ENCODE measurements at regions not wholly inside any gene's neighbourhood (a gene's known extent, or its start where the extent isn't known, plus 50 kb on each side); places are given as distances from the start of the nearest gene placed in this dataset.

DNA sequence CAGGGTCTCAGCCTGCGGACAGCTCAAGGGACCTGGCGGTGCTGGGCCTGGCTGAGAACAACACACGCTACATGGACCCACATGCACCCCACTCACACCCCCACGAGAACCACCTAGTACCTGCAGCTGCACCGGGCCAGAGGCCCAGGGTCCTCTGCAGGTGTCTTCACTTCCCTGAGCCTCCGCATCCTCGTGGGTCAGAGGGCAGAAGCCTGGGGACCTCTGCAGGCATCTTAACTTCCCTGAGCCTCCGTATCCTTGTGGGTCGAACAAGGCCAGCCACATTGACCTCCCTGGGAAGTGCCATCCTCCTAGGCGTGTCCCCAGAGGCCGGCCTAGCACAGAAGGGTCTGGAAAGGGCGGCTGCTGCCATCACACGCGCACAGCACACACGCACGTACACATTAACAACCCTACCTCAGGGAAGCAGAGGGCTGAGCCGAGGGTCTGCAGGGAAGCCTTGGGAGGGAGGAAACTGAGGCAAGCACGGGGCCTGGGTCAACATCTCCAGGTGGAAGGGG, 62.5 kb upstream of the HPCAL1 start:
- no peak for DNase-seq (ENCODE audit: low read depth, low spot score)
- POLR2A ChIA-PET: no interaction called here

More for the DNA sequence above, 62.5 kb upstream of the HPCAL1 start:
- no TSS peak for BruUV-seq (replicated peaks)
- Histone ChIP-seq H3K9me1 (replicated peaks; ENCODE audit: control insufficient read depth, extremely low read depth, insufficient read depth, low read length) (no peaks in the 10 kb centered on the region), H4K20me1 (replicated peaks; ENCODE audit: control insufficient read depth, extremely low read depth, insufficient read depth, low read length) (no peaks in the 10 kb centered on the region), H3K9ac (replicated peaks; ENCODE audit: extremely low read depth, insufficient read depth, low read length) (no peak overlapping the region), H3K9me3 (replicated peaks; ENCODE audit: control insufficient read depth, insufficient read depth, low read length) (no peaks in the 10 kb centered on the region), H3K27me3 (ENCODE audit: control insufficient read depth in 2 of 2, insufficient read depth in 2 of 2, low read length in 2 of 2) (no peaks in the 10 kb centered on the region), H3K4me3 (replicated peaks in 1 of 3; ENCODE audit: insufficient read depth in 1 of 3, low read depth in 1 of 3, low read length in 3 of 3) (no peak overlapping the region), H3K79me2 (ENCODE audit: control insufficient read depth, insufficient read depth, low read length) (no peaks in the 10 kb centered on the region), H2AFZ (ENCODE audit: low read depth, low read length) (no peak overlapping the region), H3K27ac (ENCODE audit: insufficient read depth, low read depth, low read length) (no peak overlapping the region), H3K4me1 (ENCODE audit: control insufficient read depth, extremely low read depth, insufficient read depth, low read length) (no peaks in the 10 kb centered on the region), H3K36me3 (ENCODE audit: control insufficient read depth in 2 of 2, extremely low read depth in 1 of 2, insufficient read depth in 2 of 2, low read length in 2 of 2) (no peaks in the 10 kb centered on the region), H3K4me2 (ENCODE audit: insufficient read depth, low read length) (no peak overlapping the region)
- intact Hi-C loops (cut with micrococcal nuclease) (no loop called here), dilution Hi-C loops (cut with MboI; ENCODE audit: extremely low pct_ligation_motif_present, low sequenced_read_pairs) (no loop called here)
- CTCF ChIA-PET: interaction anchor here (1.0 kb wide), 1 partner anchor 30 kb away, joined by 3 read pairs; no protein-coding TSS in a partner anchor
- FAIRE-seq: no peak
- TF ChIP-seq GATA2 (IDR thresholded peaks at IDR 0.05; ENCODE audit: insufficient read depth, insufficient read length, low read depth, low read length) (no peak), POLR2AphosphoS5 (IDR thresholded peaks at IDR 0.05; ENCODE audit: insufficient read depth, low read depth, low read length) (no peak), MYC (IDR thresholded peaks at IDR 0.05; ENCODE audit: low read depth, low read length) (no peak), EZH2 (IDR thresholded peaks at IDR 0.05; ENCODE audit: borderline replicate concordance, low read depth, low read length, severe bottlenecking) (no peak), POLR2A (IDR thresholded peaks at IDR 0.05; ENCODE audit: low read depth, low read length) (no peak), FOS (IDR thresholded peaks at IDR 0.05; ENCODE audit: borderline replicate concordance, insufficient read depth, low read length) (no peak), JUN (IDR thresholded peaks at IDR 0.05; ENCODE audit: borderline replicate concordance, insufficient read depth, insufficient read length, low read depth) (no peak)
- TF ChIP-seq, protein P1, sequence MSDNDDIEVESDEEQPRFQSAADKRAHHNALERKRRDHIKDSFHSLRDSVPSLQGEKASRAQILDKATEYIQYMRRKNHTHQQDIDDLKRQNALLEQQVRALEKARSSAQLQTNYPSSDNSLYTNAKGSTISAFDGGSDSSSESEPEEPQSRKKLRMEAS (IDR thresholded peaks at IDR 0.05; ENCODE audit: insufficient read depth, insufficient read length): no peak
- TF ChIP-seq, protein P2, sequence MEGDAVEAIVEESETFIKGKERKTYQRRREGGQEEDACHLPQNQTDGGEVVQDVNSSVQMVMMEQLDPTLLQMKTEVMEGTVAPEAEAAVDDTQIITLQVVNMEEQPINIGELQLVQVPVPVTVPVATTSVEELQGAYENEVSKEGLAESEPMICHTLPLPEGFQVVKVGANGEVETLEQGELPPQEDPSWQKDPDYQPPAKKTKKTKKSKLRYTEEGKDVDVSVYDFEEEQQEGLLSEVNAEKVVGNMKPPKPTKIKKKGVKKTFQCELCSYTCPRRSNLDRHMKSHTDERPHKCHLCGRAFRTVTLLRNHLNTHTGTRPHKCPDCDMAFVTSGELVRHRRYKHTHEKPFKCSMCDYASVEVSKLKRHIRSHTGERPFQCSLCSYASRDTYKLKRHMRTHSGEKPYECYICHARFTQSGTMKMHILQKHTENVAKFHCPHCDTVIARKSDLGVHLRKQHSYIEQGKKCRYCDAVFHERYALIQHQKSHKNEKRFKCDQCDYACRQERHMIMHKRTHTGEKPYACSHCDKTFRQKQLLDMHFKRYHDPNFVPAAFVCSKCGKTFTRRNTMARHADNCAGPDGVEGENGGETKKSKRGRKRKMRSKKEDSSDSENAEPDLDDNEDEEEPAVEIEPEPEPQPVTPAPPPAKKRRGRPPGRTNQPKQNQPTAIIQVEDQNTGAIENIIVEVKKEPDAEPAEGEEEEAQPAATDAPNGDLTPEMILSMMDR (IDR thresholded peaks at IDR 0.05; ENCODE audit: extremely low read depth in 1 of 2, insufficient read depth in 1 of 2, low read depth in 1 of 2, low read length in 2 of 2): no peak

All from endothelial cell of umbilical vein (primary cell).